ENCODE measurements at regions not wholly inside any gene's neighbourhood (a gene's known extent, or its start where the extent isn't known, plus 50 kb on each side); places are given as distances from the start of the nearest gene placed in this dataset.

DNA sequence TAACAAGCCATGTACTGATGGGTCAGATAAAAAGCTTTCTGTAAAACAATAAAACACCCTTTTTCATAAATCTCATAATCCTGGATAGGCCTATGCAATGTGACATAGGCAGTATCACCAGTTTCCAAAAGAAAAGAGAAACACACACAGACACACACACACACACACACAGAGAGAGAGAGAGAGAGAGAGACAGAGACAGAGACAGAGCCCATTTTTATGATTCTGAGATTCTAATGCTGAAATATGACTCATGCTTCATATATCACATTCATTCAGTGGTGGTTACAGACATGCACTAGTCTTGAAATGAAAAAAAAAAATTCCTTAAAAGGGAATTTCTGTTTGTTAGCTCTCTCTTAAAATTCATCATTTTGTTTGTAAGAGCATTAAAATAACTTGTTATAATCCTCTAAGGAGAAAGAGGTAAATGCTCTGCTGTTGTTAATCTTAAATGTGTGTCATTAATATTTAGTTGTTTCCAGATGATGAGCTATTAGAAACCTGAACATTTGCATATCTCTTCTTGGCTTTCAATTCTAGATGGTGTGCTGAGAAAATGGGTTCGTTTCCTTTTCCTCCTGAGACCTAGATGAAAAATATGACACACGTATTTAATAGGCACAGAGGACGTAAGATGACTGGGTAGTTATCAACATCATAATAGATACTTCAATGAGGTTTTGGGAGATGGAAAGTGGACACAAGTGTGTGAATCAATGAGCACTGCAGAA, 1598.7 kb upstream of the ACVR2A start:
- DNase-seq (ENCODE audit: low spot score) (no peak), ATAC-seq (no peak)
- no peaks in the 10 kb centered on the region for H4K20me1 ChIP-seq (replicated peaks; ENCODE audit: insufficient read depth)
- no peaks in the 10 kb centered on the region for H3K9me2 ChIP-seq (ENCODE audit: insufficient read depth)
- peak overlapping the region; percentile 45; the same call in 1 of the 2 replicates for H2AFZ ChIP-seq
- Mint-ChIP-seq H3K4me1 (peaks cover 15% of the 10 kb centered on the region), H3K9me3 (no peaks in the 10 kb centered on the region), H3K4me3 (no peak overlapping the region), H3K27me3 (ENCODE audit: insufficient read depth, low read depth, poor library complexity) (no peaks in the 10 kb centered on the region), H3K36me3 (ENCODE audit: low read depth) (no peaks in the 10 kb centered on the region), H3K27ac (peak overlapping the region; percentile 52; the same call in 1 of the 2 replicates)
- no peak overlapping the region for H3K4me3 ChIP-seq
- H3K4me2 ChIP-seq, result no peak overlapping the region
- no peaks in the 10 kb centered on the region; the same call in 1 of the 2 replicates for H3K4me1 ChIP-seq (ENCODE audit: insufficient read depth)
- no peaks in the 10 kb centered on the region for H3F3A ChIP-seq (replicated peaks; ENCODE audit: low read depth)
- H3K36me3 ChIP-seq (ENCODE audit: insufficient read depth), result no peaks in the 10 kb centered on the region
- no peak overlapping the region for H3K27ac ChIP-seq (ENCODE audit: low read depth)
- H3K27me3 ChIP-seq (ENCODE audit: insufficient read depth), result no peaks in the 10 kb centered on the region
- no peak for TF ChIP-seq NANOG (IDR thresholded peaks at IDR 0.05; ENCODE audit: borderline replicate concordance)
- TF ChIP-seq, protein P1, sequence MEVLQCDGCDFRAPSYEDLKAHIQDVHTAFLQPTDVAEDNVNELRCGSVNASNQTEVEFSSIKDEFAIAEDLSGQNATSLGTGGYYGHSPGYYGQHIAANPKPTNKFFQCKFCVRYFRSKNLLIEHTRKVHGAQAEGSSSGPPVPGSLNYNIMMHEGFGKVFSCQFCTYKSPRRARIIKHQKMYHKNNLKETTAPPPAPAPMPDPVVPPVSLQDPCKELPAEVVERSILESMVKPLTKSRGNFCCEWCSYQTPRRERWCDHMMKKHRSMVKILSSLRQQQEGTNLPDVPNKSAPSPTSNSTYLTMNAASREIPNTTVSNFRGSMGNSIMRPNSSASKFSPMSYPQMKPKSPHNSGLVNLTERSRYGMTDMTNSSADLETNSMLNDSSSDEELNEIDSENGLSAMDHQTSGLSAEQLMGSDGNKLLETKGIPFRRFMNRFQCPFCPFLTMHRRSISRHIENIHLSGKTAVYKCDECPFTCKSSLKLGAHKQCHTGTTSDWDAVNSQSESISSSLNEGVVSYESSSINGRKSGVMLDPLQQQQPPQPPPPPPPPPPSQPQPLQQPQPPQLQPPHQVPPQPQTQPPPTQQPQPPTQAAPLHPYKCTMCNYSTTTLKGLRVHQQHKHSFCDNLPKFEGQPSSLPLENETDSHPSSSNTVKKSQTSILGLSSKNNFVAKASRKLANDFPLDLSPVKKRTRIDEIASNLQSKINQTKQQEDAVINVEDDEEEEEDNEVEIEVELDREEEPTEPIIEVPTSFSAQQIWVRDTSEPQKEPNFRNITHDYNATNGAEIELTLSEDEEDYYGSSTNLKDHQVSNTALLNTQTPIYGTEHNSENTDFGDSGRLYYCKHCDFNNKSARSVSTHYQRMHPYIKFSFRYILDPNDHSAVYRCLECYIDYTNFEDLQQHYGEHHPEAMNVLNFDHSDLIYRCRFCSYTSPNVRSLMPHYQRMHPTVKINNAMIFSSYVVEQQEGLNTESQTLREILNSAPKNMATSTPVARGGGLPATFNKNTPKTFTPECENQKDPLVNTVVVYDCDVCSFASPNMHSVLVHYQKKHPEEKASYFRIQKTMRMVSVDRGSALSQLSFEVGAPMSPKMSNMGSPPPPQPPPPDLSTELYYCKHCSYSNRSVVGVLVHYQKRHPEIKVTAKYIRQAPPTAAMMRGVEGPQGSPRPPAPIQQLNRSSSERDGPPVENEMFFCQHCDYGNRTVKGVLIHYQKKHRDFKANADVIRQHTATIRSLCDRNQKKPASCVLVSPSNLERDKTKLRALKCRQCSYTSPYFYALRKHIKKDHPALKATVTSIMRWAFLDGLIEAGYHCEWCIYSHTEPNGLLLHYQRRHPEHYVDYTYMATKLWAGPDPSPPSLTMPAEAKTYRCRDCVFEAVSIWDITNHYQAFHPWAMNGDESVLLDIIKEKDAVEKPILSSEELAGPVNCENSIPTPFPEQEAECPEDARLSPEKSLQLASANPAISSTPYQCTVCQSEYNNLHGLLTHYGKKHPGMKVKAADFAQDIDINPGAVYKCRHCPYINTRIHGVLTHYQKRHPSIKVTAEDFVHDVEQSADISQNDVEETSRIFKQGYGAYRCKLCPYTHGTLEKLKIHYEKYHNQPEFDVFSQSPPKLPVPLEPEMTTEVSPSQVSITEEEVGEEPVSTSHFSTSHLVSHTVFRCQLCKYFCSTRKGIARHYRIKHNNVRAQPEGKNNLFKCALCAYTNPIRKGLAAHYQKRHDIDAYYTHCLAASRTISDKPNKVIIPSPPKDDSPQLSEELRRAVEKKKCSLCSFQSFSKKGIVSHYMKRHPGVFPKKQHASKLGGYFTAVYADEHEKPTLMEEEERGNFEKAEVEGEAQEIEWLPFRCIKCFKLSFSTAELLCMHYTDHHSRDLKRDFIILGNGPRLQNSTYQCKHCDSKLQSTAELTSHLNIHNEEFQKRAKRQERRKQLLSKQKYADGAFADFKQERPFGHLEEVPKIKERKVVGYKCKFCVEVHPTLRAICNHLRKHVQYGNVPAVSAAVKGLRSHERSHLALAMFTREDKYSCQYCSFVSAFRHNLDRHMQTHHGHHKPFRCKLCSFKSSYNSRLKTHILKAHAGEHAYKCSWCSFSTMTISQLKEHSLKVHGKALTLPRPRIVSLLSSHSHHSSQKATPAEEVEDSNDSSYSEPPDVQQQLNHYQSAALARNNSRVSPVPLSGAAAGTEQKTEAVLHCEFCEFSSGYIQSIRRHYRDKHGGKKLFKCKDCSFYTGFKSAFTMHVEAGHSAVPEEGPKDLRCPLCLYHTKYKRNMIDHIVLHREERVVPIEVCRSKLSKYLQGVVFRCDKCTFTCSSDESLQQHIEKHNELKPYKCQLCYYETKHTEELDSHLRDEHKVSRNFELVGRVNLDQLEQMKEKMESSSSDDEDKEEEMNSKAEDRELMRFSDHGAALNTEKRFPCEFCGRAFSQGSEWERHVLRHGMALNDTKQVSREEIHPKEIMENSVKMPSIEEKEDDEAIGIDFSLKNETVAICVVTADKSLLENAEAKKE (CRISPR knock-in tag; IDR thresholded peaks at IDR 0.05), result no peak
- TF ChIP-seq POLR2AphosphoS5 (IDR thresholded peaks at IDR 0.05; ENCODE audit: low read depth), result no peak
- TF ChIP-seq, protein P2, sequence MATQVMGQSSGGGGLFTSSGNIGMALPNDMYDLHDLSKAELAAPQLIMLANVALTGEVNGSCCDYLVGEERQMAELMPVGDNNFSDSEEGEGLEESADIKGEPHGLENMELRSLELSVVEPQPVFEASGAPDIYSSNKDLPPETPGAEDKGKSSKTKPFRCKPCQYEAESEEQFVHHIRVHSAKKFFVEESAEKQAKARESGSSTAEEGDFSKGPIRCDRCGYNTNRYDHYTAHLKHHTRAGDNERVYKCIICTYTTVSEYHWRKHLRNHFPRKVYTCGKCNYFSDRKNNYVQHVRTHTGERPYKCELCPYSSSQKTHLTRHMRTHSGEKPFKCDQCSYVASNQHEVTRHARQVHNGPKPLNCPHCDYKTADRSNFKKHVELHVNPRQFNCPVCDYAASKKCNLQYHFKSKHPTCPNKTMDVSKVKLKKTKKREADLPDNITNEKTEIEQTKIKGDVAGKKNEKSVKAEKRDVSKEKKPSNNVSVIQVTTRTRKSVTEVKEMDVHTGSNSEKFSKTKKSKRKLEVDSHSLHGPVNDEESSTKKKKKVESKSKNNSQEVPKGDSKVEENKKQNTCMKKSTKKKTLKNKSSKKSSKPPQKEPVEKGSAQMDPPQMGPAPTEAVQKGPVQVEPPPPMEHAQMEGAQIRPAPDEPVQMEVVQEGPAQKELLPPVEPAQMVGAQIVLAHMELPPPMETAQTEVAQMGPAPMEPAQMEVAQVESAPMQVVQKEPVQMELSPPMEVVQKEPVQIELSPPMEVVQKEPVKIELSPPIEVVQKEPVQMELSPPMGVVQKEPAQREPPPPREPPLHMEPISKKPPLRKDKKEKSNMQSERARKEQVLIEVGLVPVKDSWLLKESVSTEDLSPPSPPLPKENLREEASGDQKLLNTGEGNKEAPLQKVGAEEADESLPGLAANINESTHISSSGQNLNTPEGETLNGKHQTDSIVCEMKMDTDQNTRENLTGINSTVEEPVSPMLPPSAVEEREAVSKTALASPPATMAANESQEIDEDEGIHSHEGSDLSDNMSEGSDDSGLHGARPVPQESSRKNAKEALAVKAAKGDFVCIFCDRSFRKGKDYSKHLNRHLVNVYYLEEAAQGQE (IDR thresholded peaks at IDR 0.05; ENCODE audit: unreplicated experiment), result no peak
- TF ChIP-seq ZNF114 (CRISPR knock-in tag; IDR thresholded peaks at IDR 0.05), result no peak
- TF ChIP-seq STAT1 (IDR thresholded peaks at IDR 0.05; ENCODE audit: unreplicated experiment), result no peak
- TF ChIP-seq JUNB (IDR thresholded peaks at IDR 0.05; ENCODE audit: unreplicated experiment), result no peak
- no peak for TF ChIP-seq EZH2 (IDR thresholded peaks at IDR 0.05; ENCODE audit: low read depth, unreplicated experiment)
- no peaks in the 10 kb centered on the region for H3K79me2 ChIP-seq (replicated peaks; ENCODE audit: insufficient read depth)

Data from GM23338 (cell line).